Hematopoietic multipotent progenitor cell treated with erythropoietin and hydrocortisone succinate and interleukin-3 and kit ligand, for 6 days (in vitro differentiated cells): ENCODE measurements at regions not wholly inside any gene's neighbourhood (a gene's known extent, or its start where the extent isn't known, plus 50 kb on each side); places are given as distances from the start of the nearest gene placed in this dataset.
"Not testable (repeated sequence)": the region's sequence is repeated elsewhere in the genome, so short reads cannot be mapped to it uniquely, and the experiment has no call there.

Experiments used
- DNase-seq: peaks from one replicate; pipeline ENCODE4 v3.0.0-alpha.2; 2015

DNA sequence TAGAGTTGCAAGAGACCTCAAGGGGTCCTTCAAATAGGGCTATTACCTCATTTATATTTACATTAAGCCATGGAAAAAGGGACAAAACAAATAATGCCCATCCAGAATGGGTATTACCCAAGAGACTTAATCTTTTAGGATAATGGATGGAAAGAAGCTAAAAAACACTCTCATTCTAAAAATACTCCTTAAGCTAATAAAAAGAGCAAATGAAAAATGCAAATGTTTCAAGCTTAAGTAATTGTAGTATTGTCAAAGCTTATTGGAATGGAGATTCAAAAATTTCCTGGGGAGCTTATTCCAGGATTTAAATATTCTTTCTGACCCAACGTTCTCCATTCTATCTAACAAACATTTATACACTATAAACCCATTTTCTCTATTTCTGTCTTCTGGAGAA lies 107.8 kb upstream of the SPIN4 start:
- DNase-seq = no peak

- DNase-seq = no peak
Measured at GRCh38 chrX:63453571-63453970, 102.4 kb upstream of the SPIN4 start.

DNA sequence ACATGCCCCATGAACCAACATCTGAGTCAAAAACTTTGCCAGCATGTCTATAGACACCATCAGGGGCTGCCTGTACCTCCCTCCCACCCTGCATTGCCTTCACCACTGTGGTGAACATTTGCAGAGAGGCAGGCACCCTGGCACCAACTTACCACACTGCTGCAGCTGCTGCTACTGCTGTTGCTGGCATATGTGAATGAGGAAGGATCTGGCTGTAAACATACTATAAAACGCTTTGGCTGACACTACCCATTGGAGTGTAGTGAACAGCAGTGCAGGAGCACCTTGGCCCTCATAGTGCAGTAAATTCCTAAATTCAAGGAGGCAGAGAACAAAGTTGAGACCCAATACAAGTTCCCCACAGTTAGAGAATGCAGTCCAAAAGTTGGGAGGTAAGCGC lies 90.6 kb upstream of the SPIN4 start:
- no peak for DNase-seq

DNA sequence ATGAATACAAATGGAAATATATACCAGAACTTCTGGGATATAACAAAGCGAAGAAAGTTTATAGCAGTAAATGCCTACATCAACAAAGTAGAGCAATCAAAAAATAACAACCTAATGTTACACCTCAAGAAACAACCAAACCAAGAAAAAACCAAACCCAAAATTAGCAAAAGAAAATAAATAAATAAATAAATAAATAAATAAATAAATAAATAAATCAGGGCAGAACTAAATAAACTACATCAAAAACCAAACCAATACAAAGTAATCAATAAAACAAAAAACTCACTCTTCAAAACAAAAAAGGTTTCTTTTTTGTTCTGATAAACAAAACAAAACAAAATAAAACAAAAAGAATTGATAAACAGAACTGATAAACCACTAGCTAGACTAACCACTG lies 88.4 kb upstream of the SPIN4 start:
- DNase-seq = no peak

- DNase-seq = no peak
Measured at GRCh38 chrX:63436865-63437264, 85.7 kb upstream of the SPIN4 start.

DNA sequence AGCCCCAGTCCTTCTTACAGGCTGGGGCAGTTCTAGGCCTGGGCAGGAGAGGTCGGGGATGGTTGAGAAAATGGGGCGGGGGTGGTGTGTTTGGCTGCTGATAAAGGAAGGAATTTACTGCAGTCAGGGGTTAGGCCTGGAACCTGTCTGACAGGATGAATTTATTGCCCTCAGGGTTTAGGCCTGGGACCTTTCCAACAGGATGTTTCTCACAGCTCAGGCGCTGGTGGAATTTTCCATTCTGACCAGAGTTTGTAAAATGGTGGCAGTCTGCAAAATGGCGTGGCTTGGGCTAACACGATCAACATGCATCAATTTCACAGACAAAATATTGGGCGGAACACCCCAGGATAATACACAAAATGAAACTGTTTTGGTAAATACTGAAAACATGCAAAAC lies 83.5 kb upstream of the SPIN4 start:
- DNase-seq = no peak

GRCh38 chrX:63434206-63434605 lies 83.1 kb upstream of the SPIN4 start:
- no peak for DNase-seq

GRCh38 chrX:63430026-63430425 lies 78.9 kb upstream of the SPIN4 start:
- DNase-seq = no peak

DNA sequence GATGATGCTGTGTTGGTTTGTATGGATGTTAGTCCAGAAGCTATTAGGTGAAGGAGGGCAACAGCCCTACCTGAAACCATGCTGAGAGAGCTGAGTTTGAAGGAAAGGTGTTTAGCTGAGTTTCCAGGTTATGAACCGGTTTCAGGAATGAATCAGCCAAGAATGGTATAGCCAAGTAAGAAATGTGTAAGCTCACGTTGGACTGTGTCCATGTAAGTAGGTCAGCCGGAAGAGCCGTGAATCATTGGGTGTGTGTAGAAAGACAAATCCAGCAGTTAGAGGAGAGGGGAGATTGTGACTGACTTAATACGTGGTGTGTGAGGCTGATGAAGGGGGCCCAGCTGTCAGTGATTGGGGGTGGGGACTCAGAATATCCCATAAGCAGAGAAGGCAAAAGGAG lies 77.2 kb upstream of the SPIN4 start:
- no peak for DNase-seq

GRCh38 chrX:63426519-63426918 lies 75.4 kb upstream of the SPIN4 start:
- DNase-seq = no peak

GRCh38 chrX:63424063-63424462 lies 72.9 kb upstream of the SPIN4 start:
- DNase-seq = no peak

GRCh38 chrX:63421411-63421810 lies 70.3 kb upstream of the SPIN4 start:
- no peak for DNase-seq

DNA sequence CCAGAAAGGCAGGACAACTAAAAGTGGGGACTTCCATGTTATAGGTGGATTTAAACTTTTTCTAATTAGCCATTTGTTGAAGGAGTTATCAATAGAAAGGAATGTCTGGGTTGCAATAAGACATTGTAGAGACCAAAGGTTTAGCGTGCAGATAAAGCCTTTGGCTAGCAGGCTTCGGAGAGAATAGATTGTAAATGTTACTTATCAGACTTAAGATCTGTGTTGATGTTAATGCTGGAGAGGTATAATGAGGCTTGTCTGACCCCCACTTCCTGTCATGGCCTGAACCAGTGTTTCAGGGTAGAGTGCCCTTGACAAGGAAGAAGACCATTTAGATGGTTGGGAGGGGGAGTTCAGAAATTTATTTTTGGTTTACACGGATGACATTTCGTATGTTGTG lies 67.1 kb upstream of the SPIN4 start:
- DNase-seq = no peak

GRCh38 chrX:63417649-63418048 lies 66.5 kb upstream of the SPIN4 start:
- DNase-seq = no peak

- DNase-seq = not testable (repeated sequence)
Measured at GRCh38 chrX:63409934-63410333, 58.8 kb upstream of the SPIN4 start.

- DNase-seq = no peak
Measured at GRCh38 chrX:63408050-63408449, 56.9 kb upstream of the SPIN4 start.

GRCh38 chrX:63404332-63404731 lies 53.2 kb upstream of the SPIN4 start:
- no peak for DNase-seq

- DNase-seq = no peak
Measured at GRCh38 chrX:63402106-63402505, 51.0 kb upstream of the SPIN4 start.
